Trophoblast cell (in vitro differentiated cells and primary cell): ENCODE measurements at regions not wholly inside any gene's neighbourhood (a gene's known extent, or its start where the extent isn't known, plus 50 kb on each side); places are given as distances from the start of the nearest gene placed in this dataset.
A peak's percentile ranks its signal among the peaks of the same experiment; 100 is the strongest.
"Not testable (repeated sequence)": the region's sequence is repeated elsewhere in the genome, so short reads cannot be mapped to it uniquely, and the experiment has no call there.

Experiments
- DNase-seq, 2 donors: peaks; one replicate each; pipeline ENCODE4 v3.0.0-alpha.2; 2016
- H2AFZ ChIP-seq: 2 replicates; pipeline ENCODE4 v1.6.1; 2013; ENCODE audit warnings: low read length, moderate library complexity, mild to moderate bottlenecking; ENCODE audit not compliant: insufficient read depth, poor library complexity
- H2AK5ac ChIP-seq: 2 replicates; pipeline ENCODE4 v1.6.1; 2013; ENCODE audit warnings: mild to moderate bottlenecking, low read length
- H2BK120ac ChIP-seq: 2 replicates; pipeline ENCODE4 v1.6.1; 2013; ENCODE audit warnings: low read length, mild to moderate bottlenecking, moderate library complexity; ENCODE audit not compliant: insufficient read depth, poor library complexity
- H2BK12ac ChIP-seq: 2 replicates; pipeline ENCODE4 v1.6.1; 2013; ENCODE audit warnings: mild to moderate bottlenecking, low read length, moderate library complexity
- H2BK5ac ChIP-seq: 2 replicates; pipeline ENCODE4 v1.6.1; 2013; ENCODE audit warnings: low read length, low read depth, moderate library complexity, mild to moderate bottlenecking; ENCODE audit not compliant: poor library complexity
- H3K14ac ChIP-seq: 2 replicates; pipeline ENCODE4 v1.6.1; 2013; ENCODE audit warnings: mild to moderate bottlenecking, low read length
- H3K18ac ChIP-seq: 2 replicates; pipeline ENCODE4 v1.6.1; 2013; ENCODE audit warnings: mild to moderate bottlenecking, low read length
- H3K23ac ChIP-seq: 2 replicates; pipeline ENCODE4 v1.6.1; 2013; ENCODE audit warnings: low read length
- H3K27ac ChIP-seq: 2 replicates; pipeline ENCODE4 v1.5.1; 2013; ENCODE audit warnings: low read depth, mild to moderate bottlenecking, inconsistent platforms, low read length, moderate library complexity
- H3K27me3 ChIP-seq: 2 replicates; pipeline ENCODE4 v1.6.1; 2013; ENCODE audit warnings: inconsistent platforms, mild to moderate bottlenecking, low read length, moderate library complexity; ENCODE audit not compliant: insufficient read depth
- H3K36me3 ChIP-seq, 2 experiments: 1 replicate in 1 of 2; 2 replicates in 1 of 2; pipeline ENCODE4 v1.6.1; 2013; ENCODE audit warnings: low read length in 2 of 2, mild to moderate bottlenecking in 2 of 2, moderate library complexity in 1 of 2; ENCODE audit not compliant: insufficient read depth in 2 of 2, control insufficient read depth in 1 of 2
- H3K4ac ChIP-seq: 2 replicates; pipeline ENCODE4 v1.6.1; 2013; ENCODE audit warnings: low read depth, mild to moderate bottlenecking, low read length, moderate library complexity
- H3K4me1 ChIP-seq, 2 experiments: 1 replicate in 1 of 2; 2 replicates in 1 of 2; pipeline ENCODE4 v1.6.1; 2013; ENCODE audit warnings: low read length in 2 of 2, mild to moderate bottlenecking in 2 of 2, moderate library complexity in 1 of 2; ENCODE audit not compliant: insufficient read depth in 2 of 2, control insufficient read depth in 1 of 2
- H3K4me2 ChIP-seq: 2 replicates; pipeline ENCODE4 v1.6.1; 2013; ENCODE audit warnings: inconsistent platforms, mild to moderate bottlenecking, low read length, moderate library complexity
- H3K4me3 ChIP-seq: 2 replicates; pipeline ENCODE4 v1.5.1; 2013; ENCODE audit warnings: mild to moderate bottlenecking, low read depth, low read length, inconsistent platforms
- H3K79me1 ChIP-seq: one replicate; pipeline ENCODE4 v1.6.1; 2013; ENCODE audit warnings: low read length
- H3K79me2 ChIP-seq: 2 replicates; pipeline ENCODE4 v1.6.1; 2013; ENCODE audit warnings: low read length, mild to moderate bottlenecking; ENCODE audit not compliant: control insufficient read depth, insufficient read depth, poor library complexity
- H3K9ac ChIP-seq: 2 replicates; pipeline ENCODE4 v1.6.1; 2013; ENCODE audit warnings: mild to moderate bottlenecking, low read length
- H3K9me3 ChIP-seq: 2 replicates; pipeline ENCODE4 v1.6.1; 2013; ENCODE audit warnings: low read depth, mild to moderate bottlenecking, control low read depth, inconsistent platforms, low read length; ENCODE audit not compliant: insufficient read depth
- H4K12ac ChIP-seq: 2 replicates; pipeline ENCODE4 v1.6.1; 2013; ENCODE audit warnings: low read depth, mild to moderate bottlenecking, low read length, moderate library complexity
- H4K8ac ChIP-seq: 2 replicates; pipeline ENCODE4 v1.6.1; 2013; ENCODE audit warnings: low read depth, mild to moderate bottlenecking, low read length, moderate library complexity
- H4K91ac ChIP-seq: one replicate; pipeline ENCODE4 v1.6.1; 2013; ENCODE audit warnings: low read depth, mild to moderate bottlenecking, low read length, moderate library complexity
- WGBS: extraction: QIAGEN DNeasy Blood & Tissue Kit; methylation state at CpG from one replicate; pipeline ENCODE4 v1.1.7; 2013; ENCODE audit warnings: missing lambda C conversion rate; ENCODE audit not compliant: insufficient read length, insufficient coverage; ENCODE audit errors: extremely low coverage; 5-methylcytosine and 5-hydroxymethylcytosine counted together

DNA sequence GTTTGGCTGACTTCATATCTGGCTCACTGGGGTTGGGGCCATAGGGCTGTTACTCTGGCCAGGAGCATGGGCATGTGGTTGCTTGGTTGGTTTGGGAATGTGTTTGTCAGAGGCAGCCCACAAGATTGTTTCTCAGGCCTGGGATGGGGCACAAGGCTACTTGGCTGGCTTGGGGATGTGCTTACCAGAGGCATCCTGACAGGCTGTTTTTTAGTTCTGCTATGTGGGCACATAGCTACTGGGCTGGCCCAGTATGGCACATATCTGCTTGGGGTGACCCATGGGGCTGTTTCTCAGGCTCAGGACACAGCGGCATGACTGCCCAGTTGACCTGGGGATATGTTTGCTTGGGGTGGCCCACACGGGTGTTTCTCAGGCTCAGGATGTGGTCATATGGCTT lies 94.6 kb upstream of the PGR start:
- Histone ChIP-seq H3K79me2 (no peaks in the 10 kb centered on the region), H3K79me1 (no peaks in the 10 kb centered on the region), H3K14ac (no peak overlapping the region), H2BK5ac (no peak overlapping the region), H3K4me3 (no peak overlapping the region), H3K4ac (no peak overlapping the region), H4K12ac (no peak overlapping the region), H3K18ac (no peak overlapping the region), H2AK5ac (no peak overlapping the region), H3K4me1 (no peaks in the 10 kb centered on the region), H4K91ac (no peak overlapping the region), H2BK12ac (no peak overlapping the region), H3K4me2 (no peak overlapping the region), H3K23ac (no peak overlapping the region), H3K9ac (no peak overlapping the region), H2BK120ac (no peak overlapping the region), H3K27me3 (no peaks in the 10 kb centered on the region), H3K36me3 (no peaks in the 10 kb centered on the region), H4K8ac (no peak overlapping the region), H3K9me3 (peaks cover 3% of the 10 kb centered on the region), H2AFZ (no peak overlapping the region), H3K27ac (no peak overlapping the region)
- no peak for DNase-seq
- WGBS = no CpG with 5 or more reads among the region's 2 CpGs

DNA sequence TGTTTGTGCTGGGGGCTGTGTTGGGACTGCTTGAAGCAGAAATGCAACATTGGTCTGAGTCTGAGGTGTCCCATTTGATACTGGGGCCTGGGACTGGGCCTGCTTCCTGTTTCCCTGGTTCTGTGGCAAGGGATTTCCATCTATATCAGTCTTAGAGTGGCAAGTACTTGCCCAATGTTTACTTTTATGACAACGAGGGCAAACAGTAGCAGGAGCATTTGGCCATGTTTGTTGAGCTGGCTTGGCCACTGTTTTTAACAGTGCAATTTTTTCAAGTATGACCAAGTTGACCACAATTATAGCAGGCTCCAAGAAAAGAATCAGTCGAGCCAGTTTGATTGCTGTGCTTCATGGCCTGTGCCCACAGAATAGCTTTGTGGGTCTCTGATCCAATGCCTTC lies 88.5 kb upstream of the PGR start:
- H3K4ac ChIP-seq, H3K18ac ChIP-seq, H3K27ac ChIP-seq, H3K27me3 ChIP-seq, H2BK5ac ChIP-seq, H2BK12ac ChIP-seq, H3K14ac ChIP-seq, H3K4me2 ChIP-seq, H3K4me3 ChIP-seq, H2AK5ac ChIP-seq, DNase-seq, H3K79me1 ChIP-seq, H3K9me3 ChIP-seq, H3K36me3 ChIP-seq, H3K23ac ChIP-seq, H4K12ac ChIP-seq, H2BK120ac ChIP-seq, H3K4me1 ChIP-seq, H3K9ac ChIP-seq, H2AFZ ChIP-seq, H3K79me2 ChIP-seq, H4K8ac ChIP-seq, H4K91ac ChIP-seq: not testable (repeated sequence)
- no CpG with 5 or more reads among the region's 2 CpGs for WGBS

DNA sequence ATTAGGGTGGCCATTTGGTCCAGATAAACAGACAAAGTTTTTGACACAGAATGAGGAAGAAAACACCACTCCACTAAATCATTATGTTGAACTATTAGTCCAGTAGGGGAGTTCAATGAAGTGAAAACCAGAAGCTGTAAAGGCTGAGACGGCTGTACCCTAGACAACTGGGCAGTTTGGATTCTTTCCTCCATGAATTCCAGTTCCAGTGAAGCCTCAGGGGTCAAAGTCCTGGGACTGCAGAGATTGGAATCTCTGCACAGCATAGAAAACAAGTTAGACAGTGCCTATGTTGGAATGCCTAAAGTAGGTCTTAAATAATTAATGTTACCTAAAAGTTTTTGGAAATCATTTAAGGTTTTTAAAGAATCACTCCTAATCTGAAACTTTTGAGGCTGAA lies 86.5 kb upstream of the PGR start:
- H3K18ac ChIP-seq, H4K91ac ChIP-seq, H3K4me2 ChIP-seq, H3K9me3 ChIP-seq, H3K79me1 ChIP-seq, H2AK5ac ChIP-seq, H3K23ac ChIP-seq, H3K79me2 ChIP-seq, H3K36me3 ChIP-seq, H3K27me3 ChIP-seq, H2AFZ ChIP-seq, H3K4me1 ChIP-seq, H4K12ac ChIP-seq, H3K14ac ChIP-seq, H4K8ac ChIP-seq, H2BK120ac ChIP-seq, H3K4ac ChIP-seq, H3K9ac ChIP-seq, H2BK12ac ChIP-seq, H2BK5ac ChIP-seq, H3K4me3 ChIP-seq: not testable (repeated sequence)
- peak; percentile 52 to 79 for DNase-seq
- H3K27ac ChIP-seq = peak overlapping the region; percentile 47
- no CpG with 5 or more reads among the region's 1 CpG for WGBS

DNA sequence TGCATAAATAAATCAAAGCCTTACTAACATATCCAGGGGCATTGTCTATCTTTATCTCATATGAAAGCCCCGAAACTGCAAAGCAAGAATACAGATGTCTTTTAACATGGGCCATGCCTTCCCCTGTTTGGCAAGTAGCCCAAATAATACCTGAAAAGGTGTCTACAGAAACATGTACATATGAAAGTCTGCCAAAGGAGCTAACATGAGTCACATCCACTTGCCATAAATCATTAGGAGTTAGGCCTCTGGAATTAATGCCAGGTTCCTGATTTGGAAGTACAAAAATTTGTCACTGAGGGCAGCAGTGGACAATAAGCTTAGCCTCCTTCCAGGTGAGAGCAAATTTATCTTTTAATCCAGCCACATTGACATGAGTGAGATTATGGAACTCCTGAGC lies 85.5 kb upstream of the PGR start:
- no peak for DNase-seq
- WGBS = no CpG with 5 or more reads among the region's 1 CpG
- Histone ChIP-seq H3K4me3 (no peak overlapping the region), H3K18ac (no peak overlapping the region), H3K4ac (no peak overlapping the region), H2BK12ac (no peak overlapping the region), H3K9ac (no peak overlapping the region), H2BK120ac (peak overlapping the region; percentile 33), H4K91ac (no peak overlapping the region), H3K79me1 (no peaks in the 10 kb centered on the region), H3K14ac (no peak overlapping the region), H3K36me3 (peaks cover 0 to 1% of the 10 kb centered on the region in 2 experiments), H2AFZ (no peak overlapping the region), H3K27ac (no peak overlapping the region), H4K12ac (no peak overlapping the region), H3K9me3 (peaks cover 2% of the 10 kb centered on the region), H3K4me2 (no peak overlapping the region), H3K27me3 (no peaks in the 10 kb centered on the region), H2BK5ac (no peak overlapping the region), H3K4me1 (peaks cover 0 to 2% of the 10 kb centered on the region in 2 experiments), H2AK5ac (no peak overlapping the region), H3K79me2 (no peaks in the 10 kb centered on the region), H3K23ac (no peak overlapping the region), H4K8ac (no peak overlapping the region)
